ENCODE measurements at regions not wholly inside any gene's neighbourhood (a gene's known extent, or its start where the extent isn't known, plus 50 kb on each side); places are given as distances from the start of the nearest gene placed in this dataset.

- Histone ChIP-seq H3K9me3 (no peaks in the 10 kb centered on the region), H3K4me2 (no peak overlapping the region), H3K4me1 (ENCODE audit: control insufficient read depth in 1 of 2, insufficient read depth in 2 of 2, low read depth in 1 of 2, low read length in 1 of 2) (peaks cover 0 to 12% of the 10 kb centered on the region in 2 experiments; a peak in 2 of 4 replicates), H2AFZ (ENCODE audit: low read depth) (no peak overlapping the region), H3K9me2 (no peaks in the 10 kb centered on the region), H3K27me3 (ENCODE audit: insufficient read depth) (no peaks in the 10 kb centered on the region), H3K36me3 (replicated peaks in 1 of 2; ENCODE audit: control insufficient read depth in 1 of 2, insufficient read depth in 2 of 2, low read length in 1 of 2) (no peaks in the 10 kb centered on the region), H3K79me2 (ENCODE audit: insufficient read depth) (no peaks in the 10 kb centered on the region), H4K20me1 (ENCODE audit: insufficient read depth) (no peaks in the 10 kb centered on the region), H3K9ac (no peak overlapping the region), H3K4me3 (ENCODE audit: low read depth in 2 of 2, low read length in 1 of 2) (no peak overlapping the region), H3F3A (replicated peaks; ENCODE audit: insufficient read depth) (no peaks in the 10 kb centered on the region), H3K27ac (ENCODE audit: low read depth in 2 of 2, low read length in 1 of 2) (no peak overlapping the region)
- no peak for DNase-seq
- ChIA-PET POLR2A (no interaction called here), CTCF (interaction anchor here (0.6 to 1.3 kb wide), 2 partner anchors 9 to 28 kb away, joined by 3 to 4 read pairs; no protein-coding TSS in a partner anchor)
- WGBS (ENCODE audit: low lambda C conversion rate), result 75% methylated on average over 5 of the region's 5 CpGs
- no peak for TF ChIP-seq MXI1 (IDR thresholded peaks at IDR 0.05; ENCODE audit: low read depth, low read length)
- TF ChIP-seq GATA2 (CRISPR knock-in tag; IDR thresholded peaks at IDR 0.05), result peak; percentile 74
- TF ChIP-seq CHD2 (IDR thresholded peaks at IDR 0.05; ENCODE audit: low read length, partially characterized antibody), result peak; percentile 10
- no peak for TF ChIP-seq SMC3 (IDR thresholded peaks at IDR 0.05; ENCODE audit: low read depth, low read length)
These were observed 114.5 kb downstream of the CD47 start for GRCh38 chr3:107976202-107976800.

- TF ChIP-seq NFIC (IDR thresholded peaks at IDR 0.05; ENCODE audit: borderline replicate concordance), result no peak
- TF ChIP-seq GABPA (IDR thresholded peaks at IDR 0.05; ENCODE audit: low read depth), result no peak
- TF ChIP-seq TAF1 (IDR thresholded peaks at IDR 0.05; ENCODE audit: borderline replicate concordance, low read depth, low read length), result no peak
- no peak for TF ChIP-seq PBX3 (IDR thresholded peaks at IDR 0.05)
- no peak for TF ChIP-seq SMC3 (IDR thresholded peaks at IDR 0.05; ENCODE audit: low read depth, low read length)
- TF ChIP-seq JUND (IDR thresholded peaks at IDR 0.05), result no peak
- TF ChIP-seq MAX (IDR thresholded peaks at IDR 0.05; ENCODE audit: low read depth), result no peak
- no peak for TF ChIP-seq FOXJ3 (CRISPR knock-in tag; IDR thresholded peaks at IDR 0.05)
- no peak for TF ChIP-seq CTCF (IDR thresholded peaks at IDR 0.05)
- no peak for TF ChIP-seq RAD21 (IDR thresholded peaks at IDR 0.05; ENCODE audit: low read length)
- no peak for TF ChIP-seq TEAD4 (IDR thresholded peaks at IDR 0.05; ENCODE audit: borderline replicate concordance, insufficient read depth)
- no peak for TF ChIP-seq SIN3A (IDR thresholded peaks at IDR 0.05; ENCODE audit: borderline replicate concordance, low read depth, low read length)
- no peak for TF ChIP-seq IRF3 (IDR thresholded peaks at IDR 0.05; ENCODE audit: low read depth, low read length)
- TF ChIP-seq YY1 (IDR thresholded peaks at IDR 0.05; ENCODE audit: low read depth), result no peak
- ChIA-PET POLR2A (no interaction called here), CTCF (interaction anchor here (1.3 to 1.8 kb wide), 3 partner anchors 10 to 48 kb away, joined by 4 to 7 read pairs (median 5); no protein-coding TSS in a partner anchor)
- Histone ChIP-seq H3K79me2 (ENCODE audit: insufficient read depth) (no peaks in the 10 kb centered on the region), H3K4me1 (ENCODE audit: control insufficient read depth in 1 of 2, insufficient read depth in 2 of 2, low read depth in 1 of 2, low read length in 1 of 2) (peaks cover under 1 to 18% of the 10 kb centered on the region in 2 experiments; a peak in 2 of 4 replicates), H3K27me3 (ENCODE audit: insufficient read depth) (no peaks in the 10 kb centered on the region), H3K9me3 (no peaks in the 10 kb centered on the region), H4K20me1 (ENCODE audit: insufficient read depth) (no peaks in the 10 kb centered on the region), H3K4me2 (no peak overlapping the region), H3K27ac (ENCODE audit: low read depth in 2 of 2, low read length in 1 of 2) (no peak overlapping the region), H2AFZ (ENCODE audit: low read depth) (no peak overlapping the region), H3K9ac (no peak overlapping the region), H3K36me3 (replicated peaks in 1 of 2; ENCODE audit: control insufficient read depth in 1 of 2, insufficient read depth in 2 of 2, low read length in 1 of 2) (no peaks in the 10 kb centered on the region), H3K9me2 (no peaks in the 10 kb centered on the region), H3F3A (replicated peaks; ENCODE audit: insufficient read depth) (no peaks in the 10 kb centered on the region), H3K4me3 (ENCODE audit: low read depth in 2 of 2, low read length in 1 of 2) (no peak overlapping the region)
- no peak for DNase-seq
- WGBS (ENCODE audit: low lambda C conversion rate), result 82% methylated on average over 3 of the region's 3 CpGs
These were observed 115.2 kb downstream of the CD47 start for GRCh38 chr3:107975529-107976201.

Measured in SK-N-SH (cell line).